ENCODE measurements at regions not wholly inside any gene's neighbourhood (a gene's known extent, or its start where the extent isn't known, plus 50 kb on each side); places are given as distances from the start of the nearest gene placed in this dataset.

GRCh38 chr5:91978221-91978882 lies 595.2 kb upstream of the ARRDC3 start:
- no peaks in the 10 kb centered on the region for H3K79me2 ChIP-seq (ENCODE audit: insufficient read depth, low read length)
- no peak overlapping the region for H2AFZ ChIP-seq (ENCODE audit: low read length)

GRCh38 chr5:91977579-91977978 lies 594.5 kb upstream of the ARRDC3 start:
- no peaks in the 10 kb centered on the region for H3K4me1 ChIP-seq (ENCODE audit: insufficient read depth, low read length)
- H3K79me2 ChIP-seq (ENCODE audit: insufficient read depth, low read length): no peaks in the 10 kb centered on the region
- H3K4me2 ChIP-seq (ENCODE audit: insufficient read depth, low read length): no peak overlapping the region
- H3K4me3 ChIP-seq (ENCODE audit: insufficient read depth, low read length): no peak overlapping the region
- no peak overlapping the region for H2AFZ ChIP-seq (ENCODE audit: low read length)
- H4K20me1 ChIP-seq (ENCODE audit: insufficient read depth, low read length): no peaks in the 10 kb centered on the region
- H3K36me3 ChIP-seq (ENCODE audit: insufficient read depth, low read length): no peaks in the 10 kb centered on the region
- H3K27ac ChIP-seq (ENCODE audit: low read depth, low read length): no peak overlapping the region
- no peak for DNase-seq (ENCODE audit: insufficient read length, low spot score, missing footprints)
- H3K27me3 ChIP-seq (ENCODE audit: insufficient read depth, low read length): no peaks in the 10 kb centered on the region
- TF ChIP-seq, protein P1, sequence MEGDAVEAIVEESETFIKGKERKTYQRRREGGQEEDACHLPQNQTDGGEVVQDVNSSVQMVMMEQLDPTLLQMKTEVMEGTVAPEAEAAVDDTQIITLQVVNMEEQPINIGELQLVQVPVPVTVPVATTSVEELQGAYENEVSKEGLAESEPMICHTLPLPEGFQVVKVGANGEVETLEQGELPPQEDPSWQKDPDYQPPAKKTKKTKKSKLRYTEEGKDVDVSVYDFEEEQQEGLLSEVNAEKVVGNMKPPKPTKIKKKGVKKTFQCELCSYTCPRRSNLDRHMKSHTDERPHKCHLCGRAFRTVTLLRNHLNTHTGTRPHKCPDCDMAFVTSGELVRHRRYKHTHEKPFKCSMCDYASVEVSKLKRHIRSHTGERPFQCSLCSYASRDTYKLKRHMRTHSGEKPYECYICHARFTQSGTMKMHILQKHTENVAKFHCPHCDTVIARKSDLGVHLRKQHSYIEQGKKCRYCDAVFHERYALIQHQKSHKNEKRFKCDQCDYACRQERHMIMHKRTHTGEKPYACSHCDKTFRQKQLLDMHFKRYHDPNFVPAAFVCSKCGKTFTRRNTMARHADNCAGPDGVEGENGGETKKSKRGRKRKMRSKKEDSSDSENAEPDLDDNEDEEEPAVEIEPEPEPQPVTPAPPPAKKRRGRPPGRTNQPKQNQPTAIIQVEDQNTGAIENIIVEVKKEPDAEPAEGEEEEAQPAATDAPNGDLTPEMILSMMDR (IDR thresholded peaks at IDR 0.05; ENCODE audit: extremely low read depth, low read depth, low read length): no peak
- H3K9me3 ChIP-seq (ENCODE audit: low read depth, low read length): no peaks in the 10 kb centered on the region

More at GRCh38 chr5:91978221-91978882, 595.2 kb upstream of the ARRDC3 start:
- Histone ChIP-seq H3K27me3 (ENCODE audit: insufficient read depth, low read length) (no peaks in the 10 kb centered on the region), H3K4me2 (ENCODE audit: insufficient read depth, low read length) (no peak overlapping the region), H4K20me1 (ENCODE audit: insufficient read depth, low read length) (no peaks in the 10 kb centered on the region), H3K27ac (ENCODE audit: low read depth, low read length) (no peak overlapping the region), H3K9me3 (ENCODE audit: low read depth, low read length) (no peaks in the 10 kb centered on the region), H3K4me3 (ENCODE audit: insufficient read depth, low read length) (no peak overlapping the region), H3K4me1 (ENCODE audit: insufficient read depth, low read length) (no peaks in the 10 kb centered on the region), H3K36me3 (ENCODE audit: insufficient read depth, low read length) (no peaks in the 10 kb centered on the region)
- DNase-seq (ENCODE audit: insufficient read length, low spot score, missing footprints): no peak
- TF ChIP-seq, protein P1 (IDR thresholded peaks at IDR 0.05; ENCODE audit: extremely low read depth, low read depth, low read length): no peak

- no peak overlapping the region for H2AFZ ChIP-seq (ENCODE audit: low read length)
- no peaks in the 10 kb centered on the region for H3K9me3 ChIP-seq (ENCODE audit: low read depth, low read length)
- DNase-seq (ENCODE audit: insufficient read length, low spot score, missing footprints): no peak
- no peak overlapping the region for H3K27ac ChIP-seq (ENCODE audit: low read depth, low read length)
- no peak overlapping the region for H3K4me2 ChIP-seq (ENCODE audit: insufficient read depth, low read length)
- no peaks in the 10 kb centered on the region for H4K20me1 ChIP-seq (ENCODE audit: insufficient read depth, low read length)
- no peaks in the 10 kb centered on the region for H3K36me3 ChIP-seq (ENCODE audit: insufficient read depth, low read length)
- H3K4me1 ChIP-seq (ENCODE audit: insufficient read depth, low read length): no peaks in the 10 kb centered on the region
- no peak overlapping the region for H3K4me3 ChIP-seq (ENCODE audit: insufficient read depth, low read length)
- TF ChIP-seq, protein P1 (IDR thresholded peaks at IDR 0.05; ENCODE audit: extremely low read depth, low read depth, low read length): no peak
- H3K79me2 ChIP-seq (ENCODE audit: insufficient read depth, low read length): no peaks in the 10 kb centered on the region
- H3K27me3 ChIP-seq (ENCODE audit: insufficient read depth, low read length): no peaks in the 10 kb centered on the region
Observed at GRCh38 chr5:91976451-91976850, 593.3 kb upstream of the ARRDC3 start.

DNA sequence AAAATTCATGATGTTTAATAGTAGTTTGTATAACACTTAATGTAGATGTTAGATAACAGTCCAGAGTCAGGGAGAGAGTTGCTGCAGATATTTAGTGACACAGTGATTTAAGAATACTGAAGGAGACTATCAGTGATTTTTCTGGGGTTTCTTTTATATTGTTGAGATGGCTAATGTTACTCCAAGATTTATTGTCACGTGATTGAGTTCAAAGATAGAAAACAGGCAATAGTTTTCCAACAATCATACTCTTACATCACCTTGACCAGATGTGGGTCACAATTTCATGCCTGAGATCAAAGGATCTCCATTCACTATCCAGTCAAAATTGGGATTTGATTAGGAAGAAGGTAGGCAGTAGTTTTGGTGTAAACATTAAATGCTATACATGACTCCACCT lies 580.0 kb upstream of the ARRDC3 start:
- H3K27ac ChIP-seq (ENCODE audit: low read depth, low read length): no peak overlapping the region
- no peak overlapping the region for H3K4me2 ChIP-seq (ENCODE audit: insufficient read depth, low read length)
- H3K4me1 ChIP-seq (ENCODE audit: insufficient read depth, low read length): no peaks in the 10 kb centered on the region
- H3K4me3 ChIP-seq (ENCODE audit: insufficient read depth, low read length): no peak overlapping the region
- H3K79me2 ChIP-seq (ENCODE audit: insufficient read depth, low read length): no peaks in the 10 kb centered on the region
- no peak overlapping the region for H2AFZ ChIP-seq (ENCODE audit: low read length)
- TF ChIP-seq, protein P1 (IDR thresholded peaks at IDR 0.05; ENCODE audit: extremely low read depth, low read depth, low read length): no peak
- H3K27me3 ChIP-seq (ENCODE audit: insufficient read depth, low read length): no peaks in the 10 kb centered on the region
- no peaks in the 10 kb centered on the region for H4K20me1 ChIP-seq (ENCODE audit: insufficient read depth, low read length)
- H3K9me3 ChIP-seq (ENCODE audit: low read depth, low read length): no peaks in the 10 kb centered on the region
- no peak for DNase-seq (ENCODE audit: insufficient read length, low spot score, missing footprints)
- no peaks in the 10 kb centered on the region for H3K36me3 ChIP-seq (ENCODE audit: insufficient read depth, low read length)
